Activated T-helper 17 cell treated with anti-CD3 and anti-CD28 coated beads, Interleukin-2, amount 50 U/mL, for 72 hours (primary cell): ENCODE measurements at regions not wholly inside any gene's neighbourhood (a gene's known extent, or its start where the extent isn't known, plus 50 kb on each side); places are given as distances from the start of the nearest gene placed in this dataset.

Experiments used
- ATAC-seq: fragments of 150-1000 bp; cut with Tn5 transposase; replicated peaks from 2 replicates; pipeline ENCODE4 v1.10.0; 2021; ENCODE audit warnings: mild to moderate bottlenecking, moderate library complexity
- H3K27ac Mint-ChIP-seq: one replicate; pipeline ENCODE4 v1.8.0; 2022; ENCODE audit warnings: mixed read lengths
- H3K27me3 Mint-ChIP-seq: one replicate; pipeline ENCODE4 v1.8.0; 2022; ENCODE audit warnings: mixed read lengths
- H3K36me3 Mint-ChIP-seq: one replicate; pipeline ENCODE4 v1.8.0; 2022; ENCODE audit warnings: low read depth, mild to moderate bottlenecking, mixed read lengths
- H3K4me1 Mint-ChIP-seq: one replicate; pipeline ENCODE4 v1.8.0; 2022; ENCODE audit warnings: mixed read lengths
- H3K4me3 Mint-ChIP-seq: one replicate; pipeline ENCODE4 v1.8.0; 2022; ENCODE audit warnings: mild to moderate bottlenecking, mixed read lengths
- H3K9me3 Mint-ChIP-seq: one replicate; pipeline ENCODE4 v1.8.0; 2022; ENCODE audit warnings: mixed read lengths

- Mint-ChIP-seq H3K4me3 (no peak overlapping the region), H3K27me3 (peaks cover 7% of the 10 kb centered on the region), H3K4me1 (no peaks in the 10 kb centered on the region), H3K27ac (no peak overlapping the region), H3K9me3 (no peaks in the 10 kb centered on the region), H3K36me3 (no peaks in the 10 kb centered on the region)
- peak; percentile 56 for ATAC-seq
Observed at GRCh38 chr5:34598177-34598794, 57.8 kb upstream of the RAI14 start.

DNA sequence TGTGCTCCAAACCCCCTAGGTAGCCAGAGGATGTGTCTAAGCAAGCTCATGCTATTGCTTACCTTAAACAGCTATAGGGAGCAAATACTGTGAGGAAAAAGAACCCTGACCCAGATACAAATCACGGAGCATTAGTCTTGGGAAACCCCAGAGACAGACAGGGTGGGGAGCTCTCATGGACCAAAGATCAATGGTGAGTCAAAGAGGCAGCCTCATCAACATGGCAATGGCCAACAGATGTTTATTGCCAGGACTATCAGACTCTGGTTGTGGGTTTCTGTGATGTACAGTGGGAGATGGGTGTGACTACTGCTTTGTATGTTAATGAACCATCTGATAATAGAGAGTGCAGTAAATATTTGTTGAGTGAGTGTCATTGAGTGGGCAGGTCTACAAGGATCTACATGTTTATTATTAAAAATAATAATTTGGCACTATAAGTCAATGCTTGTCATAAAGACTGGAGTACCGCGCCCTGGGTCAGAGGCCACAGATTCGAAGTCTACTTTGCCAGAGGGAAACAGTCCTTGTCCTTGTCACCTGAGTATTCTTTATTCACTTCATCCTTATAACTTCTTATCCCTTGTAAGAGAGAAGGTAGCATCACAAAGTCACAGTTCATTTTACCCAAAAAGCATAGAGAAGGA, 56.5 kb upstream of the RAI14 start:
- no peaks in the 10 kb centered on the region for H3K9me3 Mint-ChIP-seq
- no peaks in the 10 kb centered on the region for H3K4me1 Mint-ChIP-seq
- no peaks in the 10 kb centered on the region for H3K36me3 Mint-ChIP-seq
- no peak overlapping the region for H3K27ac Mint-ChIP-seq
- ATAC-seq = no peak
- peaks cover 7% of the 10 kb centered on the region for H3K27me3 Mint-ChIP-seq
- H3K4me3 Mint-ChIP-seq = no peak overlapping the region

DNA sequence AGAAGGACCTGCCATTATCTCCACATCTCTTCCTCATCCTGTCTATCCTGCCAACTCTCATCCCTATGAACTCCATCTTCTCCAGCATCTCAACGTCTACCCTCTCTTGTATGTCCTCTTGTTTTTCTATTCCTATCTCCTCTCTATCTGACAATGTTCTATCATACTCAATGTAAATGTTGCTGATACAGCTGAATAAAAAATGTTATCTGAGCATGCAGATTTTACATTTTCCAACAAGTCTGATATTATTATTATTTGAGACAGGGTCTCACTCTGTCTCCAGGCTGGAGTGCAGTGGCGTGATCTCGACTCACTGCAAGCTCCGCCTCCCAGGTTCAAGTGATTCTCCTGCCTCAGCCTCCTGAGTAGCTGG, 56.0 kb upstream of the RAI14 start:
- Mint-ChIP-seq H3K36me3 (no peaks in the 10 kb centered on the region), H3K4me3 (no peak overlapping the region), H3K27ac (no peak overlapping the region), H3K27me3 (peaks cover 7% of the 10 kb centered on the region), H3K4me1 (no peaks in the 10 kb centered on the region), H3K9me3 (no peaks in the 10 kb centered on the region)
- ATAC-seq = no peak

DNA sequence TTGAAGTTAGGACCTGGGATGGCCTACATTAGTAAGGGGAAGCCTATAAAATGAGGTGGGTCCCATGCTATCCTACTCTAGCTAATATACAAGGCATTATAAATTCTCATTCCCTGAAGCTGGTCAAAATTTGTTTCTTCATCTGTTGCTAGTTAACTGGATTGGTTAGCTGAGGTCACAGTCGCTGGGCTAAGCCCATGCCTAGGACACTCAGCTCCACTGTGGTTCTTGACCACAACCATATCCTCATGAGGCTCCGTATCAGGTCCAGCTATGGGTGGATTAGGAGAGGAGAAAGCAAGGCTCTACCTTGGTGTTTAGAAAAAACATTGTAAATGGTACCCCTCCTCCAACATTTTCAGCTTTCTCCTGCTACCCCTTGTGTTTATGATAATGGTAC, 52.8 kb upstream of the RAI14 start:
- no peak overlapping the region for H3K27ac Mint-ChIP-seq
- no peaks in the 10 kb centered on the region for H3K9me3 Mint-ChIP-seq
- ATAC-seq = no peak
- H3K4me1 Mint-ChIP-seq = no peaks in the 10 kb centered on the region
- peaks cover 6% of the 10 kb centered on the region for H3K27me3 Mint-ChIP-seq
- H3K4me3 Mint-ChIP-seq = no peak overlapping the region
- no peaks in the 10 kb centered on the region for H3K36me3 Mint-ChIP-seq

DNA sequence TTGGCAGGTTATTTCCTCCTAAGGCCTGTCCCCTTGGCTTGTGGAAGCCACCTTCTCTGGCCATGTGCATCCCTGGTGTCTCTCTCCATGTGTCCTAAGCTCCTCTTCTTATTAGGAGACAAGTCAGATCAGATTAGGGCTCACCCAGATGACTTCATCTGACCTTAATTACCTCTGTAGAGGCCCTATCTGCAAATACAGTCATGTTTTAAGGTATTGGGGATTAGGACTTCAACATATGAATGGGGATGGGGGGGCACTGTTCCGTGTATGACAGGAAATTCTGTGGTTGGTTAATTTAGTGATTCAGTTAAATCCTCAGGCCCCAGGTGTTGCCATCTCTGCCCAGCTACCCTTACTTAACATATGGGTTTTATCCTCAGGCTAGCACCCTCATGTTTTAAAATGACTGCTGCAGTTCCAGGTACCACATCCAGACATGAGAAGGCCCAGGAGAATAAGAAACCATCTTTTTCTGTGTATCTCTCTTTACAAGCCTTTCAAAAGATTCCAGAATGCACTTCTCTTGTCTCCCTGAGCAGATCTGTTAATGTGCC, 51.9 kb upstream of the RAI14 start:
- no peak for ATAC-seq
- Mint-ChIP-seq H3K36me3 (no peaks in the 10 kb centered on the region), H3K27me3 (peaks cover 8% of the 10 kb centered on the region), H3K4me1 (no peaks in the 10 kb centered on the region), H3K27ac (no peak overlapping the region), H3K4me3 (no peak overlapping the region), H3K9me3 (no peaks in the 10 kb centered on the region)

DNA sequence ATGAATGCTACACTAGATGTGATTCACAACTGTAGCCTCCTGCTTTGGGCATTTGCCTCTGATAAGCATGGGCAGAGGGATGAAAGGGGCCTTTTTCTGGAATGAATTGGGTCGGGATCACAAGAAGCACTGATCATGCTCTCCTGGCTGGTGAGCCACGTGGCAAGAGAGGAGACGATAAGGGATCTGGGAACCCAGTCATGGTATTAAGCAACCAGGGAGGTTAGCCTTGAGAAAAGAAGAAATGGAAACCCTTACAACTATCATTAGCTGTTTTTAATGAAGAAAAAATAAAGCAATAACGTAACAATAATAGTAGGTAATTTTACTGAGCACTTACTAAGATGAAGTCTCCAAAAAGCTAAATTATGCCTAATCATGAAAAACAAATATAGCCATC, 50.0 kb upstream of the RAI14 start:
- Mint-ChIP-seq H3K4me1 (no peaks in the 10 kb centered on the region), H3K27me3 (peaks cover 7% of the 10 kb centered on the region), H3K4me3 (no peak overlapping the region), H3K36me3 (no peaks in the 10 kb centered on the region), H3K9me3 (no peaks in the 10 kb centered on the region), H3K27ac (no peak overlapping the region)
- no peak for ATAC-seq
